Panc1 (cell line): ENCODE measurements at regions not wholly inside any gene's neighbourhood (a gene's known extent, or its start where the extent isn't known, plus 50 kb on each side); places are given as distances from the start of the nearest gene placed in this dataset.

Experiments used
- ATAC-seq: fragments of 200-7000 bp; cut with Tn5 transposase; 2 replicates; pipeline ENCODE4 v1.9.1; 2020; ENCODE audit warnings: mild to moderate bottlenecking, moderate library complexity
- BruUV-seq: library from RNA; stranded (reverse); fragments of 400-500 nt; replicated peaks from 2 replicates; lab custom pipeline; 2021; lab: Mats Ljungman, UMichigan
- CTCF ChIA-PET: fragments of 300-600 bp; sonication (Branson Sonifier 250); formaldehyde crosslinking; loops from one replicate; lab custom pipeline; 2022; ENCODE audit warnings: antibody characterized with exemption; lab: Charles Lee
- POLR2A ChIA-PET: fragments of 300-600 bp; sonication (Branson Sonifier 250); formaldehyde crosslinking; loops from one replicate; lab custom pipeline; 2022; ENCODE audit warnings: antibody characterized with exemption; lab: Charles Lee
- DNase-seq: peaks from one replicate; pipeline ENCODE4 v3.0.0-alpha.2; 2010; ENCODE audit warnings: low read depth, low spot score
- H3K27ac ChIP-seq: 2 replicates; pipeline ENCODE4 v1.5.1; 2011; ENCODE audit warnings: mild to moderate bottlenecking, low read length, inconsistent platforms
- H3K27me3 ChIP-seq: fragments of 200-500 bp; sonication (Bioruptor generic); 2 replicates; pipeline ENCODE4 v1.6.0; 2014; ENCODE audit warnings: low read length, inconsistent platforms; ENCODE audit not compliant: control insufficient read depth, insufficient read depth
- H3K36me3 ChIP-seq: fragments of 200-500 bp; sonication (Bioruptor generic); 2 replicates; pipeline ENCODE4 v1.5.1; 2014; ENCODE audit warnings: inconsistent platforms, mild to moderate bottlenecking, low read length, moderate library complexity; ENCODE audit not compliant: control insufficient read depth, insufficient read depth
- H3K4me1 ChIP-seq: 2 replicates; pipeline ENCODE4 v1.5.1; 2011; ENCODE audit warnings: inconsistent platforms, mild to moderate bottlenecking, low read length, moderate library complexity; ENCODE audit not compliant: control insufficient read depth, insufficient read depth
- H3K4me3 ChIP-seq, 2 experiments: 2 replicates each; pipeline ENCODE4 v1.5.1; 2011 to 2012; ENCODE audit warnings: low read depth in 2 of 2, low read length in 2 of 2, mild to moderate bottlenecking in 2 of 2, inconsistent platforms in 1 of 2, moderate library complexity in 1 of 2
- H3K9me3 ChIP-seq: fragments of 200-500 bp; sonication (Bioruptor generic); 2 replicates; pipeline ENCODE4 v1.5.1; 2014; ENCODE audit warnings: low read depth, mild to moderate bottlenecking, inconsistent platforms, low read length, moderate library complexity; ENCODE audit not compliant: control insufficient read depth, insufficient read depth
- CTCF ChIP-seq: fragments of 450-650 bp; IDR thresholded peaks from 2 replicates; pipeline ENCODE4 v1.5.1; 2017; ENCODE audit warnings: mild to moderate bottlenecking
- POLR2AphosphoS5 ChIP-seq: IDR thresholded peaks from 2 replicates; pipeline ENCODE4 v1.6.1; 2012; ENCODE audit warnings: mild to moderate bottlenecking, low read depth, low read length, moderate library complexity
- REST ChIP-seq, 2 experiments: IDR thresholded peaks; 2 replicates each; pipeline ENCODE4 v1.6.1; 2011 to 2012; ENCODE audit warnings: low read depth in 2 of 2, control low read depth in 1 of 2, low read length in 1 of 2, mild to moderate bottlenecking in 1 of 2, moderate library complexity in 1 of 2; ENCODE audit not compliant: insufficient read depth in 1 of 2
- SIN3A ChIP-seq: IDR thresholded peaks from 2 replicates; pipeline ENCODE4 v1.6.1; 2012; ENCODE audit warnings: low read depth, mild to moderate bottlenecking, low read length, moderate library complexity, borderline replicate concordance; ENCODE audit not compliant: insufficient read depth
- TCF7L2 ChIP-seq: IDR thresholded peaks from 2 replicates; pipeline ENCODE4 v1.6.1; 2011; ENCODE audit warnings: mild to moderate bottlenecking, low read depth, low read length, inconsistent platforms
- in situ Hi-C: cut with HindIII; loops from 2 replicates; pipeline ENCODE4 v1.10.0; 2016; ENCODE audit warnings: low sequenced_read_pairs, low pct_unique_long_range_greater_than_20kb
- intact Hi-C: fragments of 100-400 bp; cut with micrococcal nuclease; formaldehyde crosslinking; loops from one replicate; pipeline ENCODE4 v1.10.0; 2022; ENCODE audit not compliant: unreplicated experiment

GRCh38 chr5:57320582-57320981 lies 146.7 kb downstream of the GPBP1 start:
- Histone ChIP-seq H3K4me1 (no peaks in the 10 kb centered on the region), H3K36me3 (no peaks in the 10 kb centered on the region), H3K27me3 (no peaks in the 10 kb centered on the region), H3K4me3 (no peak overlapping the region), H3K27ac (no peak overlapping the region), H3K9me3 (no peaks in the 10 kb centered on the region)
- ATAC-seq (no peak), DNase-seq (no peak)
- ChIA-PET CTCF (no interaction called here), POLR2A (no interaction called here)
- no peak for TF ChIP-seq SIN3A
- TF ChIP-seq POLR2AphosphoS5, result no peak
- no peak for TF ChIP-seq CTCF
- no peak for TF ChIP-seq REST (IDR thresholded peaks at IDR 0.05; ENCODE audit: insufficient read depth in 1 of 2, low read depth in 2 of 2, low read length in 1 of 2)
- no peak for TF ChIP-seq TCF7L2
- in situ Hi-C loops (no loop called here), intact Hi-C loops (no loop called here)
- BruUV-seq, result no TSS peak

- intact Hi-C loops (no loop called here), in situ Hi-C loops (no loop called here)
- no peak overlapping the region for H3K27ac ChIP-seq
- ATAC-seq (no peak), DNase-seq (no peak)
- no peak overlapping the region for H3K4me3 ChIP-seq
- TF ChIP-seq POLR2AphosphoS5 (no peak), REST (IDR thresholded peaks at IDR 0.05; ENCODE audit: insufficient read depth in 1 of 2, low read depth in 2 of 2, low read length in 1 of 2) (no peak), TCF7L2 (no peak), CTCF (no peak), SIN3A (no peak)
- H3K9me3 ChIP-seq, result no peaks in the 10 kb centered on the region
- BruUV-seq, result no TSS peak
- ChIA-PET CTCF (no interaction called here), POLR2A (no interaction called here)
- no peaks in the 10 kb centered on the region for H3K36me3 ChIP-seq
- no peaks in the 10 kb centered on the region for H3K27me3 ChIP-seq
- no peaks in the 10 kb centered on the region for H3K4me1 ChIP-seq
Observed at GRCh38 chr5:57319628-57320027, 145.8 kb downstream of the GPBP1 start.
